ENCODE measurements at regions not wholly inside any gene's neighbourhood (a gene's known extent, or its start where the extent isn't known, plus 50 kb on each side); places are given as distances from the start of the nearest gene placed in this dataset.
"Not testable (repeated sequence)": the region's sequence is repeated elsewhere in the genome, so short reads cannot be mapped to it uniquely, and the experiment has no call there.

DNA sequence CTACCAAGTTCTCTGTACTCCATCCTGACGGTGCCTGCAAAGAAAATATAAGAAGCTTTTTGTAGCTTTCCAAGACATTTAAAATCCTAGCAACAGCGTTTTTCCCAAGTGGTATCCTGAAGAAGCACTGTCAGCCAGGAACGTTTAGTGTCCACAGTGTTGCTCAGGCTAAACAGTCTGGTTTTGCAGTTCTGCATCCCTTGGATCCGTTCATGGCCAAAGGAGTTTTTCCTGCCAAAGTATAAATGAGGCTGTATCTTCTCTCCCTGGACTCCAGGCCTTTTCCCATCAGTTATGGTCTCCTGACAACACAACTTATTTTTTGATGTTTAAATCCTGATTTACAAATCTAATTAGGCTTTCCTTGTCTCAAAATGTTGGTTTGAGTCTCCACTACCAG is 925.8 kb downstream of the TLE1 start:
- H3K4me3 ChIP-seq (ENCODE audit: low read depth, poor library complexity, severe bottlenecking): no peak overlapping the region
- TF ChIP-seq POLR2A (IDR thresholded peaks at IDR 0.05): no peak
- TF ChIP-seq, protein P1, sequence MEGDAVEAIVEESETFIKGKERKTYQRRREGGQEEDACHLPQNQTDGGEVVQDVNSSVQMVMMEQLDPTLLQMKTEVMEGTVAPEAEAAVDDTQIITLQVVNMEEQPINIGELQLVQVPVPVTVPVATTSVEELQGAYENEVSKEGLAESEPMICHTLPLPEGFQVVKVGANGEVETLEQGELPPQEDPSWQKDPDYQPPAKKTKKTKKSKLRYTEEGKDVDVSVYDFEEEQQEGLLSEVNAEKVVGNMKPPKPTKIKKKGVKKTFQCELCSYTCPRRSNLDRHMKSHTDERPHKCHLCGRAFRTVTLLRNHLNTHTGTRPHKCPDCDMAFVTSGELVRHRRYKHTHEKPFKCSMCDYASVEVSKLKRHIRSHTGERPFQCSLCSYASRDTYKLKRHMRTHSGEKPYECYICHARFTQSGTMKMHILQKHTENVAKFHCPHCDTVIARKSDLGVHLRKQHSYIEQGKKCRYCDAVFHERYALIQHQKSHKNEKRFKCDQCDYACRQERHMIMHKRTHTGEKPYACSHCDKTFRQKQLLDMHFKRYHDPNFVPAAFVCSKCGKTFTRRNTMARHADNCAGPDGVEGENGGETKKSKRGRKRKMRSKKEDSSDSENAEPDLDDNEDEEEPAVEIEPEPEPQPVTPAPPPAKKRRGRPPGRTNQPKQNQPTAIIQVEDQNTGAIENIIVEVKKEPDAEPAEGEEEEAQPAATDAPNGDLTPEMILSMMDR (IDR thresholded peaks at IDR 0.05): no peak
- WGBS, 2 donors: 48 to 73% methylated on average over 4 of the region's 4 CpGs
- intact Hi-C loops (cut with DNase I; ENCODE audit: low total_unique reads): no loop called here
- DNase-seq (ENCODE audit: low spot score in 2 of 2): no peak

DNA sequence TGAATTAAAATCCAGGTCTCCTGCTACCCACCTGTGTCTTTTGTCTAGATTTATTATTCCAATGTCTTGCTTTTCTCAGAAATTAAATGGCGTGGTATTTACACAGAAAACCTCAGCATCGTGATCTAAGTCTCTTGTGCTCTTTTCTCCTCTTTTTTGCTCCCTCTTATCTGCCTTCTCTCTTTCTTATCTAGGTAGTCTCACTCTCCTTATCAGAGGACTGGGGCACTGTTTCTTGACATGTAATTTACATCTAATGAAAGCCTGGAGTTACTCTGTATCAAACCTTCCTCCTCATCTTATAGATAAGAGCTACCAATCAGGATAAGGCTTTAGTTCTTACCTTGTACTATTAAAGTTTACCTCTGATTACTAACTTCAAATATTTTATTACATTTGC is 933.8 kb downstream of the TLE1 start:
- H3K4me3 ChIP-seq (ENCODE audit: low read depth, poor library complexity, severe bottlenecking): no peak overlapping the region
- WGBS, 2 donors: 91 to 94% methylated on average over 2 of the region's 2 CpGs
- intact Hi-C loops (cut with DNase I; ENCODE audit: low total_unique reads): no loop called here
- no peak for TF ChIP-seq POLR2A (IDR thresholded peaks at IDR 0.05)
- TF ChIP-seq, protein P1 (IDR thresholded peaks at IDR 0.05): no peak
- DNase-seq (ENCODE audit: low spot score in 2 of 2): no peak

DNA sequence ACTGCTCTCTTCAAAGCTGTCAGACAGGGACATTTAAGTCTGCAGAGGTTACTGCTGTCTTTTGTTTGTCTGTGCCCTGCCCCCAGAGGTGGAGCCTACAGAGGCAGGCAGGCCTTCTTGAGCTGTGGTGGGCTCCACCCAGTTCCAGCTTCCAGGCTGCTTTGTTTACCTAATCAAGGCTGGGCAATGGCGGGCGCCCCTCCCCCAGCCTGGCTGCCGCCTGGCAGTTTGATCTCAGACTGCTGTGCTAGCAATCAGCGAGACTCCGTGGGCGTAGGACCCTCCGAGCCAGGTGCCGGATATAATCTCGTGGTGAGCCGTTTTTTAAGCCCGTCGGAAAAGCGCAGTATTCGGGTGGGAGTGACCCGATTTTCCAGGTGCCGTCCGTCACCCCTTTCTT is 942.3 kb downstream of the TLE1 start:
- WGBS, 2 donors: 96% methylated on average over 15 to 16 of the region's 17 CpGs
- intact Hi-C loops (cut with DNase I; ENCODE audit: low total_unique reads); H3K4me3 ChIP-seq (ENCODE audit: low read depth, poor library complexity, severe bottlenecking); DNase-seq (ENCODE audit: low spot score in 2 of 2): not testable (repeated sequence)

DNA sequence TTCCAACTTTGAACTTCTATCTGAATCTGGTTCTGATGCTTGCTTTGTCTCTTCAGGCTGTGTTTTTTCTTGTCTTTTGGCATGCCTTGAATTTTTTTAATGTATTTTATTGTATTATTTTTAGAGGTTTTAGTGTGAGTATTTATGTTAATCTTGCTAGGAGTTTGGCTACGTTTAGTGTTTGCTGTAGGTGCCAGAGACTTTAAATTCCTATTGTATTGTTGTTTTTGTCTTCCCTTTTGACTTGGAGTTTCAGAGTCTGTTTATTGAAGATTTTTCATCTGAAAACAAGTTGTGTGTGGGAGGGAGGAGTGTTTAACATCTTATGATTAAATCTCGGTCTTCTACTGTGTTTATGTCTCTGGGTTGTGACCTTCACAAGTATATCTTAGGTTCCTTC is 956.8 kb downstream of the TLE1 start:
- TF ChIP-seq, protein P1 (IDR thresholded peaks at IDR 0.05): no peak
- TF ChIP-seq POLR2A (IDR thresholded peaks at IDR 0.05): no peak
- H3K4me3 ChIP-seq (ENCODE audit: low read depth, poor library complexity, severe bottlenecking): no peak overlapping the region
- intact Hi-C loops (cut with DNase I; ENCODE audit: low total_unique reads): no loop called here
- DNase-seq (ENCODE audit: low spot score in 2 of 2): no peak
- 42 to 48% methylated on average over 2 of the region's 2 CpGs for WGBS, 2 donors

DNA sequence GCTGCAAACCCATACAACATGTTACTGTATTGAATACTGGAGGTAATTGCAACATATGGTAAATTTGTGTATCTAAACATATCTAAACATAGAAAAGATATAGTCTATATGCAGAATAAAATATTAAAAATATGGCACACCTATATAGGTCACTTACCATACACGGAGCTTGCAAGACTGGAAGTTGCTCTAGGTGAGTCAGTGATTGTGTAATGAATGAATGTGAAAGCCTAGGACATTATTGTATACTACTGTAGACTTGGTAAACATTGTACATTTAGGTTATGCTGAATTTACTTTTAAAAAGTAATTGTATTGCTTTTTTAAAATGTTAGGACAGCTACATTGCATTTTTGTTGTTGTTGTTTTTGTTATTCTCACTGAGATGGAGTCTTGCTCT is 968.8 kb downstream of the TLE1 start:
- DNase-seq (ENCODE audit: low spot score in 2 of 2): no peak
- 76 to 84% methylated on average over 1 of the region's 1 CpG for WGBS, 2 donors

DNA sequence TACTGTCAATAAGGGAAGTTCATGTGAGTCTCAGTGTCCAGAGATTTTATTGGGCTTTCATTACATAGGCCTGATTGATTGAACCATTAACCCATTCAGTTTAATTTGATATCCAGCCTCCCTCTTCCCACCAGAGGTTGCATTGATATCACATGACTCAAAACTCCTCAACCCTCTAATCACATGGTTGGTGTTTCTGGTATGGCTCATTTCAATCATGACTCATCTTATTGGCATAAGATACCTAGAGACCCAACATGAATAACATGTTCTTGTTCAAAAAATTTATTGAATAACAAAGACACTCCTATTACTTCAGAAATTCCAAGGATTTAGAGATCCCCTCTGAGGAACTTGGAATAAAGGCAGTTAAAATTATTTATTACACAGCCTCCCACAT is 982.2 kb downstream of the TLE1 start:
- no peak overlapping the region for H3K4me3 ChIP-seq (ENCODE audit: low read depth, poor library complexity, severe bottlenecking)
- intact Hi-C loops (cut with DNase I; ENCODE audit: low total_unique reads): no loop called here
- TF ChIP-seq, protein P1 (IDR thresholded peaks at IDR 0.05): no peak
- no peak for TF ChIP-seq POLR2A (IDR thresholded peaks at IDR 0.05)
- no peak for DNase-seq (ENCODE audit: low spot score in 2 of 2)

More for the DNA sequence above, 968.8 kb downstream of the TLE1 start:
- intact Hi-C loops (cut with DNase I; ENCODE audit: low total_unique reads): no loop called here
- TF ChIP-seq, protein P1 (IDR thresholded peaks at IDR 0.05): no peak
- no peak for TF ChIP-seq POLR2A (IDR thresholded peaks at IDR 0.05)
- H3K4me3 ChIP-seq (ENCODE audit: low read depth, poor library complexity, severe bottlenecking): no peak overlapping the region
